ENCODE measurements at regions not wholly inside any gene's neighbourhood (a gene's known extent, or its start where the extent isn't known, plus 50 kb on each side); places are given as distances from the start of the nearest gene placed in this dataset.

DNA sequence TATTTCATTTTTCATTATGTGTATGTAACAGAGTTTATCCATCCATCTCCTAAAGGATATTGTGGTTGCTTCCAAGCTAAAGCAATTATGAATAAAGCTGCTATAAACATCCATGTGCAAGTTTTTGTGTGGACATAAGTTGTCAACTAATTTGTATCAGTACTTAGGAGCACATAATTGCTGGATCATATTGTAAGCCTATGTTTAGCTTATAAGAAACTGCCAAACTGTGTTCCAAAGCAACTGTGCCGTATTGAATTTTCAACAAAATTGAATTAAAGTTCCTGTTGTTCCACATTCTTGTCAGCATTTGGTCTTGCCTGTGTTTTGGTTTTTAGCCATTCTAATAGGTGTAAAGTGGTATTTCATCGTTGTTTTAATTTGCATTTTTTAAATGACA, 416.9 kb downstream of the SLC6A15 start:
- Histone ChIP-seq H3K27me3 (ENCODE audit: low read depth) (no peaks in the 10 kb centered on the region), H3K9me3 (no peaks in the 10 kb centered on the region), H3K4me3 (no peak overlapping the region), H3K27ac (no peak overlapping the region), H3K36me3 (no peaks in the 10 kb centered on the region), H3K4me1 (no peaks in the 10 kb centered on the region)
- ATAC-seq (no peak), DNase-seq (no peak)
- intact Hi-C loops (cut with DNase I): no loop called here
- TF ChIP-seq, protein P1, sequence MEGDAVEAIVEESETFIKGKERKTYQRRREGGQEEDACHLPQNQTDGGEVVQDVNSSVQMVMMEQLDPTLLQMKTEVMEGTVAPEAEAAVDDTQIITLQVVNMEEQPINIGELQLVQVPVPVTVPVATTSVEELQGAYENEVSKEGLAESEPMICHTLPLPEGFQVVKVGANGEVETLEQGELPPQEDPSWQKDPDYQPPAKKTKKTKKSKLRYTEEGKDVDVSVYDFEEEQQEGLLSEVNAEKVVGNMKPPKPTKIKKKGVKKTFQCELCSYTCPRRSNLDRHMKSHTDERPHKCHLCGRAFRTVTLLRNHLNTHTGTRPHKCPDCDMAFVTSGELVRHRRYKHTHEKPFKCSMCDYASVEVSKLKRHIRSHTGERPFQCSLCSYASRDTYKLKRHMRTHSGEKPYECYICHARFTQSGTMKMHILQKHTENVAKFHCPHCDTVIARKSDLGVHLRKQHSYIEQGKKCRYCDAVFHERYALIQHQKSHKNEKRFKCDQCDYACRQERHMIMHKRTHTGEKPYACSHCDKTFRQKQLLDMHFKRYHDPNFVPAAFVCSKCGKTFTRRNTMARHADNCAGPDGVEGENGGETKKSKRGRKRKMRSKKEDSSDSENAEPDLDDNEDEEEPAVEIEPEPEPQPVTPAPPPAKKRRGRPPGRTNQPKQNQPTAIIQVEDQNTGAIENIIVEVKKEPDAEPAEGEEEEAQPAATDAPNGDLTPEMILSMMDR (IDR thresholded peaks at IDR 0.05): no peak

DNA sequence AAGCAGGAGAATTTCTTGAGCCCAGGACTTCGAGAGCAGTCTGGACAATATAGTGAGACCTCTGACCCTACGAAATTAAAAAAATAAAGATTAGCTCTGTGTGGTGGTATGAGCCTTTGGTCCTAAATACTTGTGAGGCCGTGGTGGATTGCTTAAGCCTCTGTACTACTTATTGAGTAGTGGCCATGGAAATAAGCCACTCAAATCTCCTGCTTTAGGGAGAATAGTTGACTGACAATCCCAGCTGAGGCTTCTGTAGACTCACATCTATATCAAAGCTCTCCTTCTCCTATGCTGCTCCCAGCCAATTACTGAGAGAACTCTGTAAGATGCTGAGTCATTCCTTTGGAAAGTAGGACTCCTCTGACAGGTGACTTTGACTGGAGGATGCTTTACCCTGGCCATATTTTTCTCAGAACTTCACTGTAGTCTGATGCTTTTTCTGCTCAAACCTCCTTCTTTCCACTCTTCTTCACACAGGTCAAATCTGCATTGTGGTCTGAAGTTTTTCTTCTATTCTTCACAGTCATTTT, 420.2 kb downstream of the SLC6A15 start:
- no peak for ATAC-seq
- H3K4me1 ChIP-seq: no peaks in the 10 kb centered on the region
- H3K27ac ChIP-seq: no peak overlapping the region
- H3K36me3 ChIP-seq: no peaks in the 10 kb centered on the region
- no peaks in the 10 kb centered on the region for H3K9me3 ChIP-seq
- DNase-seq: no peak
- no peak overlapping the region for H3K4me3 ChIP-seq
- H3K27me3 ChIP-seq (ENCODE audit: low read depth): no peaks in the 10 kb centered on the region
- TF ChIP-seq, protein P1 (IDR thresholded peaks at IDR 0.05): no peak
- intact Hi-C loops (cut with DNase I): no loop called here

DNA sequence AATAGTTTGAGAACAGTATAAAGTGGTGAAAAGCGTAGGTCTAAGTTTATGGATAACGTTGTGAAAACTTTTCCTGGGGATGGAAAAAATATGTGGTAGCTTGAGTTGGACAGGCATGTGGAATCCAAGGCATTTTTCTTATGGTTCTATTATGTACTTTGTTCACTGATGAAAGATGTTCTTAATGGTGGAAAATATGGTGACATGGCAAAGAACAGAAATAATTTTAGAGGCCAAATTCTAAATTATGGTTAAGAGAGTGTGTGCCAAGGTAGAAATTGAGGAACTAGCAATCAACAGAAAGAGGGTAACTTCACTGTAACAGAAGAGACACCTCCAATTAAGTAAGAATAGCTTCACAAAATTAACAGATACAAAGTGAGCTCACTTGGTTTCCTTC, 427.8 kb downstream of the SLC6A15 start:
- H3K4me1 ChIP-seq: no peaks in the 10 kb centered on the region
- H3K27ac ChIP-seq: no peak overlapping the region
- no peak overlapping the region for H3K4me3 ChIP-seq
- TF ChIP-seq, protein P1 (IDR thresholded peaks at IDR 0.05): no peak
- ATAC-seq: no peak
- intact Hi-C loops (cut with DNase I): no loop called here
- no peaks in the 10 kb centered on the region for H3K36me3 ChIP-seq
- DNase-seq: no peak
- H3K9me3 ChIP-seq: no peaks in the 10 kb centered on the region
- H3K27me3 ChIP-seq (ENCODE audit: low read depth): no peaks in the 10 kb centered on the region

DNA sequence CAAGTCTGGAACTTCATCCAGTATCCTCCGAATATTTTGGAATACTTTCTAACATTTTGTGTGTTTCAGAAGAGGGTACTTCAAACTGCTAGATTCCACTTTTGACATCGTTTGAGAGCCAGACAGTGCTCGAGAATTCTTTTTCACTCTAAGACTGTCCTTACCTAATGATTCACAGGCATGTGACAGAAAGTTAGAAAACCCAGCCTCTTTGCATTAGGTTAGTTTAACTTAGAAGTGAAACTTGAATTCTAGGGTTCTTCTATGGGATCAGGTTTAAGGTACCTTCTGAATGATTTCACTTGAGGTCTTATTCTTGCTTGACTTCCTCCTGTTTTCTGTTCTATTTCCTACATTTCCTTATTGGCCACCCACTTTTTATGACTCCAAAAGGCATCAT, 431.8 kb downstream of the SLC6A15 start:
- intact Hi-C loops (cut with DNase I): no loop called here
- H3K27me3 ChIP-seq (ENCODE audit: low read depth): no peaks in the 10 kb centered on the region
- ATAC-seq: no peak

DNA sequence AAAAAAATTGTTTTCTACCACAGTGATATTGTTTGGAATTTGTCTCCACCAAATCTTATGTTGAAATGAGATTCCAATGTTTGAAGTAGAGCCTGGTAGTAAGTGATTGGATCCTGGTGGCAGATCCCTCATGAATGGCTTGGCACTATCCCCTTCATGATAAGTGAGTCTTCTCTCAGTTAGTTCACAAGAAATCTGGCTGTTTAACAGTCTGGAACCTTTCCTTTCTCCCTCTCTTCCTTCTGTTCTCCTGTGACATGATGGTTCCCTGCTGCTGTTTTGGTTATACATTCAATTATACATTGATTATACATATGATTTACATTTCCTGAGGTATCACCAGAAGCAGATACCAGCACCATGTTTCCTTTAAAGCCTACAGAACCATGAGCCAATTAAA, 442.2 kb downstream of the SLC6A15 start:
- Histone ChIP-seq H3K27me3 (ENCODE audit: low read depth) (no peaks in the 10 kb centered on the region), H3K27ac (no peak overlapping the region), H3K9me3 (no peaks in the 10 kb centered on the region), H3K36me3 (no peaks in the 10 kb centered on the region), H3K4me3 (no peak overlapping the region), H3K4me1 (no peaks in the 10 kb centered on the region)
- ATAC-seq (no peak), DNase-seq (no peak)
- TF ChIP-seq, protein P1 (IDR thresholded peaks at IDR 0.05): no peak
- intact Hi-C loops (cut with DNase I): no loop called here

More for the DNA sequence above, 431.8 kb downstream of the SLC6A15 start:
- no peaks in the 10 kb centered on the region for H3K36me3 ChIP-seq
- no peaks in the 10 kb centered on the region for H3K4me1 ChIP-seq
- no peak overlapping the region for H3K4me3 ChIP-seq
- no peak for DNase-seq
- H3K27ac ChIP-seq: no peak overlapping the region
- TF ChIP-seq, protein P1 (IDR thresholded peaks at IDR 0.05): no peak
- H3K9me3 ChIP-seq: no peaks in the 10 kb centered on the region

DNA sequence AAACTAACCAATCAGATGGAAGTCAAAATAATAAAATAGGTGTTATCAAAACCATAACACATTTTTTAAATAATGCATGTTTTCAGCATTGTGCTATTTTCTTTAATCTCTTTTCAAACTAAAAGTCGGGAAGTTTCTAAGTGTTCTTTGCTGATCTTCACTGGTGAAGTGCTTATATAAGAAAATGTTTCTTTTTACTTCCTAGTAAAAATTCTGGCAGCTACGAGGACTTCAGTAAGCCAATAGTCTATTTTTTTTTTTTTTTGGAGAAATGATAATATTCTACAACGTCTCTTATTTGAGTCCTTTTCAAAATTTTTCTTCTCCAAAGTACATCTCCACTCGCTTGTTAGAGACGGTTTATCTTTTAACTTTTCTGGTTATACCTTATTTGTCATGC, 448.0 kb downstream of the SLC6A15 start:
- Histone ChIP-seq H3K4me1 (no peaks in the 10 kb centered on the region), H3K4me3 (no peak overlapping the region), H3K36me3 (no peaks in the 10 kb centered on the region), H3K27ac (no peak overlapping the region), H3K9me3 (no peaks in the 10 kb centered on the region), H3K27me3 (ENCODE audit: low read depth) (no peaks in the 10 kb centered on the region)
- TF ChIP-seq, protein P1 (IDR thresholded peaks at IDR 0.05): no peak
- intact Hi-C loops (cut with DNase I): no loop called here
- DNase-seq (no peak), ATAC-seq (no peak)

Measured in lower lobe of right lung (tissue), 2 donors.